NCI-H2081 (cell line): ENCODE measurements at regions not wholly inside any gene's neighbourhood (a gene's known extent, or its start where the extent isn't known, plus 50 kb on each side); places are given as distances from the start of the nearest gene placed in this dataset.
"Not testable (repeated sequence)": the region's sequence is repeated elsewhere in the genome, so short reads cannot be mapped to it uniquely, and the experiment has no call there.

Source experiments
- DNase-seq, 2 experiments: peaks; one replicate each; lab custom pipeline; 2025; lab: John Stamatoyannopoulos, UW

- no peak for DNase-seq
Observed at GRCh38 chrX:3550871-3551270, 162.6 kb downstream of the PRKX start.

GRCh38 chrX:3550160-3550751 lies 163.2 kb downstream of the PRKX start:
- peak in 1 of 2 experiments; percentile 36 for DNase-seq

GRCh38 chrX:3549411-3549911 lies 164.0 kb downstream of the PRKX start:
- DNase-seq = peak in 1 of 2 experiments; percentile 56

GRCh38 chrX:3548765-3549391 lies 164.6 kb downstream of the PRKX start:
- peak; percentile 26 to 61 for DNase-seq

- DNase-seq = no peak
Observed at GRCh38 chrX:3545901-3546300, 167.5 kb downstream of the PRKX start.

- no peak for DNase-seq
Observed at GRCh38 chrX:3541336-3541735, 172.1 kb downstream of the PRKX start.

GRCh38 chrX:3540105-3540504 lies 173.3 kb downstream of the PRKX start:
- DNase-seq = no peak

GRCh38 chrX:3532581-3533085 lies 180.8 kb downstream of the PRKX start:
- no peak for DNase-seq

- not testable (repeated sequence) for DNase-seq
Observed at GRCh38 chrX:3531435-3531834, 182.0 kb downstream of the PRKX start.

- DNase-seq = no peak
Observed at GRCh38 chrX:3529466-3530010, 183.1 kb upstream of the MXRA5 start.

- no peak for DNase-seq
Observed at GRCh38 chrX:3527811-3528210, 181.4 kb upstream of the MXRA5 start.

GRCh38 chrX:3527166-3527565 lies 180.7 kb upstream of the MXRA5 start:
- DNase-seq = no peak

- no peak for DNase-seq
Observed at GRCh38 chrX:3526731-3527130, 180.3 kb upstream of the MXRA5 start.

GRCh38 chrX:3526071-3526470 lies 179.6 kb upstream of the MXRA5 start:
- no peak for DNase-seq

- no peak for DNase-seq
Observed at GRCh38 chrX:3522101-3522650, 175.7 kb upstream of the MXRA5 start.

- DNase-seq = no peak
Observed at GRCh38 chrX:3521396-3521795, 174.9 kb upstream of the MXRA5 start.

GRCh38 chrX:3520982-3521381 lies 174.5 kb upstream of the MXRA5 start:
- DNase-seq = no peak

- DNase-seq = no peak
Observed at GRCh38 chrX:3520458-3520857, 174.0 kb upstream of the MXRA5 start.

- not testable (repeated sequence) for DNase-seq
Observed at GRCh38 chrX:3519384-3519783, 172.9 kb upstream of the MXRA5 start.

GRCh38 chrX:3518870-3519269 lies 172.4 kb upstream of the MXRA5 start:
- DNase-seq = no peak

GRCh38 chrX:3516051-3516541 lies 169.6 kb upstream of the MXRA5 start:
- no peak for DNase-seq

- no peak for DNase-seq
Observed at GRCh38 chrX:3514996-3515395, 168.5 kb upstream of the MXRA5 start.

- not testable (repeated sequence) for DNase-seq
Observed at GRCh38 chrX:3512150-3512549, 165.7 kb upstream of the MXRA5 start.
